Central memory CD8-positive, alpha-beta T cell (primary cell): ENCODE measurements at regions not wholly inside any gene's neighbourhood (a gene's known extent, or its start where the extent isn't known, plus 50 kb on each side); places are given as distances from the start of the nearest gene placed in this dataset.

ENCODE experiments used
- ATAC-seq: fragments of 150-1000 bp; cut with Tn5 transposase; replicated peaks from 2 replicates; pipeline ENCODE4 v1.10.0; 2022; ENCODE audit warnings: mild to moderate bottlenecking, moderate FRiP score, moderate number of reproducible peaks; ENCODE audit not compliant: poor library complexity, severe bottlenecking; ENCODE audit errors: extremely low read depth
- DNase-seq, 2 donors: peaks; one replicate each; pipeline ENCODE4 v3.0.0; 2021; ENCODE audit warnings: low spot score in 2 of 2
- H3K27ac Mint-ChIP-seq: one replicate; pipeline ENCODE4 v1.8.0; 2022; ENCODE audit warnings: low read depth, mild to moderate bottlenecking, moderate library complexity, mixed read lengths
- H3K27me3 Mint-ChIP-seq: one replicate; pipeline ENCODE4 v1.8.0; 2022; ENCODE audit warnings: mixed read lengths
- H3K36me3 Mint-ChIP-seq: one replicate; pipeline ENCODE4 v1.8.0; 2022; ENCODE audit warnings: mild to moderate bottlenecking, moderate library complexity, mixed read lengths; ENCODE audit not compliant: insufficient read depth
- H3K4me1 Mint-ChIP-seq: one replicate; pipeline ENCODE4 v1.8.0; 2022; ENCODE audit warnings: mixed read lengths
- H3K4me3 Mint-ChIP-seq: one replicate; pipeline ENCODE4 v1.8.0; 2022; ENCODE audit warnings: mild to moderate bottlenecking, moderate library complexity, mixed read lengths
- H3K9me3 Mint-ChIP-seq: one replicate; pipeline ENCODE4 v1.8.0; 2022; ENCODE audit warnings: mixed read lengths

DNA sequence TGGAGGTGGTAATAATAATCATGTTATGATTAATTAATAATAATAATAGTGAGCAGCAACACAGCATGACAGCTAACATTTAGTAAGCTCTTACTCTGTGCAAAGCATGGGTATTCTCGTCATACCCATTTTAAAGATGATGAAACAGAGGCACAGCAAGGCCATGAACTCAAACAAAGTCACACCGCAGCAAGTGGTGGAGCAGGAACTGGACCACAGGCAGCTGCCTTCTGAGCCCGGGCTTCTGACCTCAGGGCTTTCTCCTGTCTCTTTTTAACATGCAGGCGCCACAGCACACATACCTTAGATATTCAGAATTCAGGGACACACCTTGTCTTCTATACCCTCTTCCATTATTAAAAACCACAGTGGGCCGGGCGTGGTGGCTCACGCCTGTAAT, 50.7 kb upstream of the SPATA12 start:
- Mint-ChIP-seq H3K27ac (no peak overlapping the region), H3K36me3 (no peaks in the 10 kb centered on the region), H3K9me3 (no peaks in the 10 kb centered on the region), H3K27me3 (peaks cover 21% of the 10 kb centered on the region), H3K4me1 (no peaks in the 10 kb centered on the region), H3K4me3 (no peak overlapping the region)
- no peak for ATAC-seq
- DNase-seq, result no peak

DNA sequence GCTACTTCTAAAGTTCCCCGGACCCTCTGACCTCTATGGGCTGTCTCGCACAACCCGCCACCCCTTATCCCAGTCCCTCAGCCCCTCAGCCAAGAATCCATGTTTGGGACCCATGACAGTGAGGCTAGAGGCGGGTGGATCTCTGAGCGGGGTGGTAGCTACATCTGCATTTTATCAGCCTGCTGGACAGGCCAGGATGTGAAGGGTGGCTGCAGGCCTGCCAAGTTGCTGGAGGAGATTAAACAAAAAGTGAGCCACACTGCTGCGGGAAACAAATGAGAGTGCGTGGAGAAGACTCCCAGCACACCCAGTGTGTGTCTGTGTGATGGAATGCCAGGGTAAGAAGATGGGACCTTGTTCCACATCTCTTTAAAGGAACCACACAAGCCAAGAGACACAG, 51.1 kb upstream of the SPATA12 start:
- Mint-ChIP-seq H3K4me1 (no peaks in the 10 kb centered on the region), H3K36me3 (no peaks in the 10 kb centered on the region), H3K27me3 (peaks cover 25% of the 10 kb centered on the region), H3K4me3 (no peak overlapping the region), H3K9me3 (no peaks in the 10 kb centered on the region), H3K27ac (no peak overlapping the region)
- DNase-seq (no peak), ATAC-seq (no peak)

- no peaks in the 10 kb centered on the region for H3K9me3 Mint-ChIP-seq
- H3K4me1 Mint-ChIP-seq, result no peaks in the 10 kb centered on the region
- peaks cover 36% of the 10 kb centered on the region for H3K27me3 Mint-ChIP-seq
- H3K4me3 Mint-ChIP-seq, result no peak overlapping the region
- no peak overlapping the region for H3K27ac Mint-ChIP-seq
- ATAC-seq (no peak), DNase-seq (no peak)
- H3K36me3 Mint-ChIP-seq, result no peaks in the 10 kb centered on the region
Measured at GRCh38 chr3:57007521-57008460, 52.7 kb upstream of the SPATA12 start.

GRCh38 chr3:57006949-57007419, 53.5 kb upstream of the SPATA12 start:
- H3K4me3 Mint-ChIP-seq, result no peak overlapping the region
- peaks cover 36% of the 10 kb centered on the region for H3K27me3 Mint-ChIP-seq
- no peak overlapping the region for H3K27ac Mint-ChIP-seq
- no peaks in the 10 kb centered on the region for H3K4me1 Mint-ChIP-seq
- ATAC-seq, result no peak
- H3K9me3 Mint-ChIP-seq, result no peaks in the 10 kb centered on the region
- no peaks in the 10 kb centered on the region for H3K36me3 Mint-ChIP-seq
- DNase-seq, result no peak

DNA sequence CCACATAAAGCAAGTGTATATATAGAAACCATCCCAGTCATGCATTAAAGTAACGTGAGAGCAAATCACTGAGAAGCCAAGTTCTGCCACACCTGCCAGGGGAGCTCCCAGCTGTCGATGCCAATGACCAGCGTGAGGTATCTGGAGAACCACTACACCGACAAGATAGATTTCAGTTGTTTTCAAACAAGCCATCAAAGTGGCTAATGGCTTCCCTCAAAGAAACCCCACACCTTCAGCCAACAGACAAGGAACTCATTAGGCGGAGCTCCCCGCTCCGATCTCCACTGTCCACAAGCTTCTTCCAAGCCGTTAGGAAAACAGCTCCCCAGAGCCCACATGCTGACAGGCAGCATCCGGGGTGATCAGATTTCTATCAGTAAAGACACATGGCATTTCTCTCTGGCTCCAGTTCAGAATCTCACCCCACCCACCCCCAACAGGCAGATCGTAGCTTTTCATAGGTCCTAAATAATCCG, 54.2 kb upstream of the SPATA12 start:
- no peaks in the 10 kb centered on the region for H3K4me1 Mint-ChIP-seq
- no peaks in the 10 kb centered on the region for H3K36me3 Mint-ChIP-seq
- no peak overlapping the region for H3K4me3 Mint-ChIP-seq
- no peak overlapping the region for H3K27ac Mint-ChIP-seq
- H3K9me3 Mint-ChIP-seq, result no peaks in the 10 kb centered on the region
- no peak for ATAC-seq
- peaks cover 36% of the 10 kb centered on the region for H3K27me3 Mint-ChIP-seq
- DNase-seq, result no peak

DNA sequence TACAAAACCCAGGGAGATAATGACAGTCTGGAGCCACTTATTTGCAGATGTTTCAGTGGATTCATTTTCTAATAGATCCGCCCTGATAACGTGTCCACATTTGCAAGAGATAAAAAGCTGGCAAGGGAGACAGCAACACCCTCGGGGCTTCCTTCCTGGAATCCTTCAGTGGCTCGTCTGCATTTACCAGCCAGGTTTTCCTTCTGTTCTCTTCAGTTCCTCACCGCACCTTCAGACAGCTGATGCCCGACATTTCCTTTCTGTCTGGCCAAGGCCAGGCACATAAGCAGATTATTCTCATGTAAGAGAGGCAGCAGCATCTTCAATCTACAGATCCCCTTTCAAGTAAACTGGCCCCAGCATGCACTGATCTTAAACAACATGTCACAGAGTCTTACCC, 56.2 kb upstream of the SPATA12 start:
- Mint-ChIP-seq H3K4me3 (no peak overlapping the region), H3K4me1 (no peaks in the 10 kb centered on the region), H3K36me3 (no peaks in the 10 kb centered on the region), H3K9me3 (no peaks in the 10 kb centered on the region), H3K27me3 (peaks cover 36% of the 10 kb centered on the region), H3K27ac (no peak overlapping the region)
- no peak for ATAC-seq
- DNase-seq, result no peak

GRCh38 chr3:57003676-57004075, 56.8 kb upstream of the SPATA12 start:
- H3K4me1 Mint-ChIP-seq, result no peaks in the 10 kb centered on the region
- ATAC-seq, result no peak
- DNase-seq, result no peak
- no peaks in the 10 kb centered on the region for H3K9me3 Mint-ChIP-seq
- no peaks in the 10 kb centered on the region for H3K36me3 Mint-ChIP-seq
- H3K27ac Mint-ChIP-seq, result no peak overlapping the region
- no peak overlapping the region for H3K4me3 Mint-ChIP-seq
- peaks cover 36% of the 10 kb centered on the region for H3K27me3 Mint-ChIP-seq

GRCh38 chr3:57001356-57001755, 59.1 kb upstream of the SPATA12 start:
- ATAC-seq, result no peak
- DNase-seq, result no peak
- peaks cover 31% of the 10 kb centered on the region for H3K27me3 Mint-ChIP-seq
- no peak overlapping the region for H3K27ac Mint-ChIP-seq
- H3K9me3 Mint-ChIP-seq, result no peaks in the 10 kb centered on the region
- no peak overlapping the region for H3K4me3 Mint-ChIP-seq
- H3K4me1 Mint-ChIP-seq, result no peaks in the 10 kb centered on the region
- H3K36me3 Mint-ChIP-seq, result peaks cover 2% of the 10 kb centered on the region

GRCh38 chr3:57000012-57000411, 60.5 kb upstream of the SPATA12 start:
- no peak for ATAC-seq

GRCh38 chr3:56999547-56999946, 60.9 kb upstream of the SPATA12 start:
- Mint-ChIP-seq H3K27me3 (peaks cover 23% of the 10 kb centered on the region), H3K27ac (no peak overlapping the region), H3K36me3 (peaks cover 15% of the 10 kb centered on the region), H3K4me1 (peaks cover 6% of the 10 kb centered on the region), H3K4me3 (no peak overlapping the region), H3K9me3 (peaks cover 6% of the 10 kb centered on the region)
- ATAC-seq (no peak), DNase-seq (no peak)

More at GRCh38 chr3:57000012-57000411, 60.5 kb upstream of the SPATA12 start:
- Mint-ChIP-seq H3K27me3 (peaks cover 26% of the 10 kb centered on the region), H3K9me3 (peaks cover 6% of the 10 kb centered on the region), H3K27ac (no peak overlapping the region), H3K36me3 (peaks cover 14% of the 10 kb centered on the region), H3K4me1 (peaks cover 6% of the 10 kb centered on the region), H3K4me3 (no peak overlapping the region)
- DNase-seq, result no peak

GRCh38 chr3:56998076-56998529, 62.4 kb upstream of the SPATA12 start:
- H3K36me3 Mint-ChIP-seq, result peaks cover 20% of the 10 kb centered on the region
- DNase-seq, result no peak
- H3K4me1 Mint-ChIP-seq, result peaks cover 6% of the 10 kb centered on the region
- ATAC-seq, result no peak
- peaks cover 10% of the 10 kb centered on the region for H3K27me3 Mint-ChIP-seq
- no peak overlapping the region for H3K4me3 Mint-ChIP-seq
- peaks cover 6% of the 10 kb centered on the region for H3K9me3 Mint-ChIP-seq
- no peak overlapping the region for H3K27ac Mint-ChIP-seq

- Mint-ChIP-seq H3K4me3 (no peak overlapping the region), H3K9me3 (peaks cover 6% of the 10 kb centered on the region), H3K27ac (no peak overlapping the region), H3K4me1 (peaks cover 6% of the 10 kb centered on the region), H3K27me3 (peaks cover 10% of the 10 kb centered on the region), H3K36me3 (peaks cover 20% of the 10 kb centered on the region)
- ATAC-seq (no peak), DNase-seq (no peak)
Measured at GRCh38 chr3:56997675-56998074, 62.8 kb upstream of the SPATA12 start.

GRCh38 chr3:56997041-56997440, 63.4 kb upstream of the SPATA12 start:
- H3K27me3 Mint-ChIP-seq, result peaks cover 10% of the 10 kb centered on the region
- peaks cover 6% of the 10 kb centered on the region for H3K4me1 Mint-ChIP-seq
- H3K36me3 Mint-ChIP-seq, result peaks cover 20% of the 10 kb centered on the region
- DNase-seq, result no peak
- ATAC-seq, result no peak
- no peak overlapping the region for H3K27ac Mint-ChIP-seq
- peaks cover 6% of the 10 kb centered on the region for H3K9me3 Mint-ChIP-seq
- H3K4me3 Mint-ChIP-seq, result no peak overlapping the region
